ENCODE measurements at regions not wholly inside any gene's neighbourhood (a gene's known extent, or its start where the extent isn't known, plus 50 kb on each side); places are given as distances from the start of the nearest gene placed in this dataset.
"Not testable (repeated sequence)": the region's sequence is repeated elsewhere in the genome, so short reads cannot be mapped to it uniquely, and the experiment has no call there.

- intact Hi-C loops (cut with DNase I): loop anchor here in 1 of 2 donors (10.0 kb wide), 1 partner anchor 421 kb away; no protein-coding TSS in a partner anchor
- WGBS (ENCODE audit: insufficient coverage, low coverage, low lambda C conversion rate, missing lambda C conversion rate): 78% methylated on average over 9 of the region's 15 CpGs
- Histone ChIP-seq H3K27me3 (no peaks in the 10 kb centered on the region), H3K4me3 (no peak overlapping the region), H3K4me1 (no peaks in the 10 kb centered on the region), H3K9me3 (no peaks in the 10 kb centered on the region), H3K36me3 (no peaks in the 10 kb centered on the region), H3K27ac (no peak overlapping the region)
- DNase-seq: no peak
- no peak for ATAC-seq
- no peak for TF ChIP-seq CTCF (IDR thresholded peaks at IDR 0.05)
Observed at GRCh38 chr17:73855720-73856333, 211.6 kb upstream of the SDK2 start.

GRCh38 chr17:73856556-73856955 lies 212.3 kb upstream of the SDK2 start:
- DNase-seq (no peak), ATAC-seq (no peak)
- TF ChIP-seq CTCF (IDR thresholded peaks at IDR 0.05): no peak
- TF ChIP-seq POLR2A (IDR thresholded peaks at IDR 0.05): no peak
- WGBS (ENCODE audit: insufficient coverage, low coverage, low lambda C conversion rate, missing lambda C conversion rate): 50% methylated on average over 5 of the region's 11 CpGs
- no peaks in the 10 kb centered on the region for H3K36me3 ChIP-seq
- H3K9me3 ChIP-seq: no peaks in the 10 kb centered on the region
- intact Hi-C loops (cut with DNase I): loop anchor here in 1 of 2 donors (10.0 kb wide), 1 partner anchor 422 kb away; no protein-coding TSS in a partner anchor
- no peak overlapping the region for H3K27ac ChIP-seq
- no peak overlapping the region for H3K4me3 ChIP-seq
- H3K27me3 ChIP-seq: no peaks in the 10 kb centered on the region
- H3K4me1 ChIP-seq: no peaks in the 10 kb centered on the region

GRCh38 chr17:73859439-73860008 lies 215.3 kb upstream of the SDK2 start:
- intact Hi-C loops (cut with DNase I): loop anchor here in 1 of 2 donors (10.0 kb wide), 1 partner anchor 425 kb away; no protein-coding TSS in a partner anchor
- not testable (repeated sequence) for DNase-seq, H3K27ac ChIP-seq, H3K27me3 ChIP-seq, H3K4me1 ChIP-seq, H3K4me3 ChIP-seq, H3K9me3 ChIP-seq, ATAC-seq, H3K36me3 ChIP-seq
- WGBS (ENCODE audit: insufficient coverage, low coverage, low lambda C conversion rate, missing lambda C conversion rate): 67% methylated on average over 1 of the region's 1 CpG

GRCh38 chr17:73861543-73861942 lies 217.3 kb upstream of the SDK2 start:
- intact Hi-C loops (cut with DNase I): no loop called here
- ATAC-seq: no peak
- 91% methylated on average over 1 of the region's 3 CpGs for WGBS (ENCODE audit: insufficient coverage, low coverage, low lambda C conversion rate, missing lambda C conversion rate)
- Histone ChIP-seq H3K9me3 (no peaks in the 10 kb centered on the region), H3K27me3 (no peaks in the 10 kb centered on the region), H3K36me3 (no peaks in the 10 kb centered on the region), H3K27ac (no peak overlapping the region), H3K4me1 (no peaks in the 10 kb centered on the region), H3K4me3 (no peak overlapping the region)
- TF ChIP-seq CTCF (IDR thresholded peaks at IDR 0.05) (no peak), POLR2A (IDR thresholded peaks at IDR 0.05) (no peak)
- no peak for DNase-seq

GRCh38 chr17:73863761-73864535 lies 219.7 kb upstream of the SDK2 start:
- Histone ChIP-seq H3K9me3 (no peaks in the 10 kb centered on the region), H3K4me1 (no peaks in the 10 kb centered on the region), H3K4me3 (no peak overlapping the region), H3K27me3 (no peaks in the 10 kb centered on the region), H3K36me3 (no peaks in the 10 kb centered on the region), H3K27ac (no peak overlapping the region)
- DNase-seq (no peak), ATAC-seq (no peak)
- TF ChIP-seq CTCF (IDR thresholded peaks at IDR 0.05) (no peak), POLR2A (IDR thresholded peaks at IDR 0.05) (no peak)
- intact Hi-C loops (cut with DNase I): no loop called here
- 68% methylated on average over 3 of the region's 18 CpGs for WGBS (ENCODE audit: insufficient coverage, low coverage, low lambda C conversion rate, missing lambda C conversion rate)

Measured in right lobe of liver (tissue), 6 donors.